ENCODE measurements at regions not wholly inside any gene's neighbourhood (a gene's known extent, or its start where the extent isn't known, plus 50 kb on each side); places are given as distances from the start of the nearest gene placed in this dataset.

GRCh38 chr1:30049748-30050296 is 673.6 kb downstream of the MATN1 start:
- no peak overlapping the region for H3K27ac Mint-ChIP-seq (ENCODE audit: low read depth)
- peaks cover 78% of the 10 kb centered on the region for H3K27me3 Mint-ChIP-seq
- H3K4me1 Mint-ChIP-seq, result peaks cover 5% of the 10 kb centered on the region
- no peaks in the 10 kb centered on the region for H3K9me3 Mint-ChIP-seq
- H3K4me3 Mint-ChIP-seq, result no peak overlapping the region
- DNase-seq (ENCODE audit: low spot score in 2 of 2) (no peak), ATAC-seq (replicated peaks; ENCODE audit: extremely low read depth, poor library complexity, severe bottlenecking) (no peak)
- H3K36me3 Mint-ChIP-seq (ENCODE audit: insufficient read depth), result no peaks in the 10 kb centered on the region

GRCh38 chr1:30048905-30049304 is 674.5 kb downstream of the MATN1 start:
- ATAC-seq (replicated peaks; ENCODE audit: extremely low read depth, poor library complexity, severe bottlenecking) (no peak), DNase-seq (ENCODE audit: low spot score in 2 of 2) (no peak)
- H3K4me3 Mint-ChIP-seq, result no peak overlapping the region
- H3K4me1 Mint-ChIP-seq, result peaks cover 14% of the 10 kb centered on the region
- H3K27ac Mint-ChIP-seq (ENCODE audit: low read depth), result no peak overlapping the region
- H3K27me3 Mint-ChIP-seq, result peaks cover 71% of the 10 kb centered on the region
- H3K9me3 Mint-ChIP-seq, result no peaks in the 10 kb centered on the region
- H3K36me3 Mint-ChIP-seq (ENCODE audit: insufficient read depth), result no peaks in the 10 kb centered on the region

GRCh38 chr1:30047576-30047975 is 675.8 kb downstream of the MATN1 start:
- Mint-ChIP-seq H3K4me3 (no peak overlapping the region), H3K27ac (ENCODE audit: low read depth) (no peak overlapping the region), H3K9me3 (no peaks in the 10 kb centered on the region), H3K36me3 (ENCODE audit: insufficient read depth) (no peaks in the 10 kb centered on the region), H3K27me3 (peaks cover 58% of the 10 kb centered on the region), H3K4me1 (peaks cover 22% of the 10 kb centered on the region)
- DNase-seq (ENCODE audit: low spot score in 2 of 2) (no peak), ATAC-seq (replicated peaks; ENCODE audit: extremely low read depth, poor library complexity, severe bottlenecking) (no peak)

GRCh38 chr1:30046751-30047150 is 676.6 kb downstream of the MATN1 start:
- DNase-seq (ENCODE audit: low spot score in 2 of 2), result no peak
- H3K27me3 Mint-ChIP-seq, result peaks cover 49% of the 10 kb centered on the region
- no peak for ATAC-seq (replicated peaks; ENCODE audit: extremely low read depth, poor library complexity, severe bottlenecking)
- no peaks in the 10 kb centered on the region for H3K9me3 Mint-ChIP-seq
- H3K4me1 Mint-ChIP-seq, result peaks cover 22% of the 10 kb centered on the region
- H3K36me3 Mint-ChIP-seq (ENCODE audit: insufficient read depth), result no peaks in the 10 kb centered on the region
- H3K27ac Mint-ChIP-seq (ENCODE audit: low read depth), result no peak overlapping the region
- H3K4me3 Mint-ChIP-seq, result no peak overlapping the region

- H3K4me3 Mint-ChIP-seq, result no peak overlapping the region
- H3K9me3 Mint-ChIP-seq, result no peaks in the 10 kb centered on the region
- peaks cover 37% of the 10 kb centered on the region for H3K27me3 Mint-ChIP-seq
- H3K4me1 Mint-ChIP-seq, result peaks cover 33% of the 10 kb centered on the region
- peak in 1 of 2 donors; percentile 6 for DNase-seq (ENCODE audit: low spot score in 2 of 2)
- ATAC-seq (replicated peaks; ENCODE audit: extremely low read depth, poor library complexity, severe bottlenecking), result no peak
- no peak overlapping the region for H3K27ac Mint-ChIP-seq (ENCODE audit: low read depth)
- no peaks in the 10 kb centered on the region for H3K36me3 Mint-ChIP-seq (ENCODE audit: insufficient read depth)
Measured at GRCh38 chr1:30045304-30046090, 677.9 kb downstream of the MATN1 start.

GRCh38 chr1:30044656-30045144 is 678.7 kb downstream of the MATN1 start:
- H3K4me1 Mint-ChIP-seq, result peaks cover 33% of the 10 kb centered on the region
- no peaks in the 10 kb centered on the region for H3K36me3 Mint-ChIP-seq (ENCODE audit: insufficient read depth)
- H3K4me3 Mint-ChIP-seq, result no peak overlapping the region
- DNase-seq (ENCODE audit: low spot score in 2 of 2), result no peak
- H3K27me3 Mint-ChIP-seq, result peaks cover 34% of the 10 kb centered on the region
- no peak overlapping the region for H3K27ac Mint-ChIP-seq (ENCODE audit: low read depth)
- ATAC-seq (replicated peaks; ENCODE audit: extremely low read depth, poor library complexity, severe bottlenecking), result no peak
- H3K9me3 Mint-ChIP-seq, result no peaks in the 10 kb centered on the region

GRCh38 chr1:30043731-30044408 is 679.5 kb downstream of the MATN1 start:
- peaks cover 34% of the 10 kb centered on the region for H3K27me3 Mint-ChIP-seq
- peak overlapping the region; percentile 3 for H3K27ac Mint-ChIP-seq (ENCODE audit: low read depth)
- peaks cover 33% of the 10 kb centered on the region for H3K4me1 Mint-ChIP-seq
- H3K9me3 Mint-ChIP-seq, result no peaks in the 10 kb centered on the region
- no peaks in the 10 kb centered on the region for H3K36me3 Mint-ChIP-seq (ENCODE audit: insufficient read depth)
- DNase-seq (ENCODE audit: low spot score in 2 of 2), result no peak
- peak; percentile 36 for ATAC-seq (replicated peaks; ENCODE audit: extremely low read depth, poor library complexity, severe bottlenecking)
- peak overlapping the region; percentile 33 for H3K4me3 Mint-ChIP-seq

GRCh38 chr1:30043256-30043655 is 680.1 kb downstream of the MATN1 start:
- Mint-ChIP-seq H3K27ac (ENCODE audit: low read depth) (no peak overlapping the region), H3K36me3 (ENCODE audit: insufficient read depth) (no peaks in the 10 kb centered on the region), H3K9me3 (no peaks in the 10 kb centered on the region), H3K4me1 (peaks cover 33% of the 10 kb centered on the region), H3K4me3 (peak overlapping the region; percentile 33), H3K27me3 (peaks cover 34% of the 10 kb centered on the region)
- ATAC-seq (replicated peaks; ENCODE audit: extremely low read depth, poor library complexity, severe bottlenecking) (no peak), DNase-seq (ENCODE audit: low spot score in 2 of 2) (no peak)

- Mint-ChIP-seq H3K9me3 (no peaks in the 10 kb centered on the region), H3K36me3 (ENCODE audit: insufficient read depth) (no peaks in the 10 kb centered on the region), H3K27me3 (peaks cover 32% of the 10 kb centered on the region), H3K4me3 (no peak overlapping the region), H3K27ac (ENCODE audit: low read depth) (no peak overlapping the region), H3K4me1 (peaks cover 33% of the 10 kb centered on the region)
- no peak for ATAC-seq (replicated peaks; ENCODE audit: extremely low read depth, poor library complexity, severe bottlenecking)
- DNase-seq (ENCODE audit: low spot score in 2 of 2), result peak in 1 of 2 donors; percentile 2
Measured at GRCh38 chr1:30042438-30043147, 680.8 kb downstream of the MATN1 start.

- Mint-ChIP-seq H3K27ac (ENCODE audit: low read depth) (no peak overlapping the region), H3K36me3 (ENCODE audit: insufficient read depth) (no peaks in the 10 kb centered on the region), H3K4me3 (peak overlapping the region; percentile 15), H3K27me3 (peaks cover 25% of the 10 kb centered on the region), H3K9me3 (no peaks in the 10 kb centered on the region), H3K4me1 (peaks cover 33% of the 10 kb centered on the region)
- ATAC-seq (replicated peaks; ENCODE audit: extremely low read depth, poor library complexity, severe bottlenecking), result no peak
- DNase-seq (ENCODE audit: low spot score in 2 of 2), result peak in 1 of 2 donors; percentile 6
Measured at GRCh38 chr1:30041741-30042437, 681.5 kb downstream of the MATN1 start.

GRCh38 chr1:30040081-30041019 is 683.0 kb downstream of the MATN1 start:
- Mint-ChIP-seq H3K27ac (ENCODE audit: low read depth) (no peak overlapping the region), H3K4me3 (no peak overlapping the region), H3K9me3 (no peaks in the 10 kb centered on the region), H3K4me1 (peaks cover 33% of the 10 kb centered on the region), H3K36me3 (ENCODE audit: insufficient read depth) (no peaks in the 10 kb centered on the region), H3K27me3 (peaks cover 21% of the 10 kb centered on the region)
- ATAC-seq (replicated peaks; ENCODE audit: extremely low read depth, poor library complexity, severe bottlenecking), result no peak
- DNase-seq (ENCODE audit: low spot score in 2 of 2), result no peak
